GM19023 (cell line): ENCODE measurements at regions not wholly inside any gene's neighbourhood (a gene's known extent, or its start where the extent isn't known, plus 50 kb on each side); places are given as distances from the start of the nearest gene placed in this dataset.

Source experiments
- ATAC-seq: cut with Tn5 transposase; IDR thresholded peaks from one replicate; pipeline ENCODE4 v1.9.1; 2021; ENCODE audit warnings: mild to moderate bottlenecking, moderate library complexity; ENCODE audit not compliant: unreplicated experiment

- ATAC-seq = no peak
Observed at GRCh38 chr7:19871102-19871501, 97.7 kb upstream of the TMEM196 start.

- no peak for ATAC-seq
Observed at GRCh38 chr7:19869979-19870378, 96.6 kb upstream of the TMEM196 start.

GRCh38 chr7:19853261-19853832 lies 79.9 kb upstream of the TMEM196 start:
- ATAC-seq = no peak

- ATAC-seq = no peak
Observed at GRCh38 chr7:19852192-19852591, 78.8 kb upstream of the TMEM196 start.

GRCh38 chr7:19851504-19851903 lies 78.1 kb upstream of the TMEM196 start:
- ATAC-seq = no peak

- no peak for ATAC-seq
Observed at GRCh38 chr7:19834566-19834965, 61.1 kb upstream of the TMEM196 start.

- ATAC-seq = no peak
Observed at GRCh38 chr7:19830604-19831003, 57.2 kb upstream of the TMEM196 start.
